CD8-positive, alpha-beta memory T cell (primary cell): ENCODE measurements at regions not wholly inside any gene's neighbourhood (a gene's known extent, or its start where the extent isn't known, plus 50 kb on each side); places are given as distances from the start of the nearest gene placed in this dataset.
"Not testable (repeated sequence)": the region's sequence is repeated elsewhere in the genome, so short reads cannot be mapped to it uniquely, and the experiment has no call there.

Source experiments
- CTCF ChIA-PET: fragments of 350-600 bp; sonication (Branson Sonifier 250); formaldehyde crosslinking; loops from one replicate; lab custom pipeline; 2021; ENCODE audit warnings: antibody characterized with exemption; lab: Charles Lee
- POLR2A ChIA-PET: fragments of 350-600 bp; sonication (Branson Sonifier 250); formaldehyde crosslinking; loops from one replicate; lab custom pipeline; 2021; ENCODE audit warnings: antibody characterized with exemption; lab: Charles Lee
- DNase-seq, 5 donors: peaks; one replicate each; pipeline versions ENCODE4 v3.0.0 to v3.0.0-alpha.2; 2020 to 2022; ENCODE audit warnings: mixed read lengths in 1 of 5
- H3K27ac ChIP-seq: one replicate; pipeline ENCODE4 v1.7.0; 2013; ENCODE audit warnings: low read depth, mild to moderate bottlenecking, low read length, moderate library complexity
- H3K27me3 ChIP-seq: 2 replicates; pipeline ENCODE4 v1.7.0; 2013; ENCODE audit warnings: low read length, mild to moderate bottlenecking; ENCODE audit not compliant: insufficient read depth, poor library complexity, severe bottlenecking
- H3K36me3 ChIP-seq: 2 replicates; pipeline ENCODE4 v1.7.0; 2013; ENCODE audit warnings: mild to moderate bottlenecking, low read length, moderate library complexity; ENCODE audit not compliant: insufficient read depth
- H3K4me1 ChIP-seq: 2 replicates; pipeline ENCODE4 v1.7.0; 2013; ENCODE audit warnings: mild to moderate bottlenecking, low read length, moderate library complexity; ENCODE audit not compliant: insufficient read depth
- H3K4me3 ChIP-seq: 2 replicates; pipeline ENCODE4 v1.7.0; 2013; ENCODE audit warnings: mild to moderate bottlenecking, low read length
- H3K9me3 ChIP-seq: 2 replicates; pipeline ENCODE4 v1.7.0; 2013; ENCODE audit warnings: mild to moderate bottlenecking, low read length
- H3K27ac Mint-ChIP-seq, 8 donors: one replicate each; pipeline ENCODE4 v1.8.0; 2020 to 2021; ENCODE audit warnings: mixed read lengths in 8 of 8, mild to moderate bottlenecking in 6 of 8, inconsistent platforms in 3 of 8, moderate library complexity in 3 of 8
- H3K27me3 Mint-ChIP-seq, 2 donors: one replicate each; pipeline ENCODE4 v1.8.0; 2020 to 2021; ENCODE audit warnings: mixed read lengths in 2 of 2, mild to moderate bottlenecking in 1 of 2, moderate library complexity in 1 of 2
- H3K36me3 Mint-ChIP-seq, 3 donors: one replicate each; pipeline ENCODE4 v1.8.0; 2020 to 2021; ENCODE audit warnings: mixed read lengths in 3 of 3, inconsistent platforms in 1 of 3, mild to moderate bottlenecking in 1 of 3
- H3K4me1 Mint-ChIP-seq, 3 donors: one replicate each; pipeline ENCODE4 v1.8.0; 2020 to 2021; ENCODE audit warnings: mixed read lengths in 3 of 3, inconsistent platforms in 1 of 3, mild to moderate bottlenecking in 1 of 3
- H3K4me3 Mint-ChIP-seq, 7 donors: one replicate each; pipeline ENCODE4 v1.8.0; 2020 to 2021; ENCODE audit warnings: mixed read lengths in 7 of 7, mild to moderate bottlenecking in 6 of 7, moderate library complexity in 4 of 7, inconsistent platforms in 2 of 7
- H3K9me3 Mint-ChIP-seq, 5 donors: one replicate each; pipeline ENCODE4 v1.8.0; 2020 to 2022; ENCODE audit warnings: mixed read lengths in 5 of 5, mild to moderate bottlenecking in 3 of 5, moderate library complexity in 2 of 5, inconsistent platforms in 1 of 5

- H3K27me3 Mint-ChIP-seq, result peaks cover 6 to 25% of the 10 kb centered on the region in 2 donors
- H3K36me3 ChIP-seq, result no peaks in the 10 kb centered on the region
- DNase-seq, result no peak
- POLR2A ChIA-PET, result no interaction called here
- no peak overlapping the region for H3K27ac ChIP-seq
- no peaks in the 10 kb centered on the region for H3K36me3 Mint-ChIP-seq
- H3K9me3 ChIP-seq, result no peaks in the 10 kb centered on the region
- H3K27ac Mint-ChIP-seq, result no peak overlapping the region
- H3K27me3 ChIP-seq, result no peaks in the 10 kb centered on the region
- CTCF ChIA-PET, result no interaction called here
- H3K4me1 Mint-ChIP-seq, result peaks cover 0 to 3% (median 3%) of the 10 kb centered on the region in 3 donors
- H3K4me1 ChIP-seq, result no peaks in the 10 kb centered on the region
- H3K4me3 Mint-ChIP-seq, result no peak overlapping the region
- no peaks in the 10 kb centered on the region for H3K9me3 Mint-ChIP-seq
- no peak overlapping the region for H3K4me3 ChIP-seq
These were observed 60.5 kb upstream of the PRR23C start for GRCh38 chr3:139105154-139105702.

DNA sequence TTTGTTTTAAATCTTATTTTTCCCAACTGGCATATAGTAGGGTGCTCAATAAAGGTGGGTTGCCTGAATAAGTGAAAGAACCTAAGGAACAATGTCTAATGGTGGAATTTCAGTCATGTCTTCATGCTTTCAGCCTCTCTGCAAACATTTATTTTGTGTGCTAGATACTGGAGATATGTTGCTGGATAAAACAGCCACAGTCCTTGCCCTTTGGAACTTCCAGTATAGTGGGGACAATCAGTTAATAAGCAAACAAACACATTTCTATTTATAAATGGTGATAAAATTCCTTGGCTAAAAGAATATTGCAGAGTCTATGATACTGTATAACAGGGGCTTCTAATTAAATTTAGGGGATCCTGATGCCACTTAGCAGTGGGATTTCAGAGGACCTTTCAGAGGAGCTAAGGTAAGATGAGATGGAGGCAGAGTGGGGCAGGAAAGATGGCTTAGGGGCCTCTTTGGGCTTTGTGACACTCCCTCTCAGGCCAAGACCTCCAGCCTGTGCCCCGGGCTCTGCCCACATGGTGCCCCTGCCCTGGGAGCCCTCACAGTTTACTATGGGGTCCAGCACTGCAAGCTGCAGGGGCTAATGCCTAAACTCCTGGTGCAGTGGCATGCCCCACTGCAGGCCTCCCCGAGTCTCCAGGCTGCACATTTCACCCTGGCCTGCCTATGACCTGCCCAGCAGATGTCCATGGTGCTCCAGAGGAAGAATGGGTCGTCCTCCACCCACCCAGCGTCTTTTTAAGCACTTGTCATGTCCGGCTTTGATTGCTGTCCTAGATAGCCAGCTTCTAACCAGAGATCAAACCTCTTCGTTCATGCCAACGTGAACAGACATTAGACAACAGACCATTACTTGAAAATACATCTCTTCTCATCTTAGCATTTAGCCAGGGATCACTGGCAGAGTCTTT lies 61.6 kb upstream of the PRR23C start:
- CTCF ChIA-PET, result no interaction called here
- Mint-ChIP-seq H3K4me3 (no peak overlapping the region), H3K9me3 (no peaks in the 10 kb centered on the region), H3K36me3 (no peaks in the 10 kb centered on the region), H3K4me1 (peaks cover 1 to 12% (median 9%) of the 10 kb centered on the region in 3 donors), H3K27me3 (peaks cover 6 to 21% of the 10 kb centered on the region in 2 donors), H3K27ac (no peak overlapping the region)
- Histone ChIP-seq H3K36me3 (no peaks in the 10 kb centered on the region), H3K27ac (no peak overlapping the region), H3K4me1 (no peaks in the 10 kb centered on the region), H3K27me3 (no peaks in the 10 kb centered on the region), H3K9me3 (no peaks in the 10 kb centered on the region), H3K4me3 (no peak overlapping the region)
- DNase-seq, result no peak
- POLR2A ChIA-PET, result no interaction called here

- Histone ChIP-seq H3K4me3 (no peak overlapping the region), H3K27me3 (no peaks in the 10 kb centered on the region), H3K27ac (no peak overlapping the region), H3K36me3 (no peaks in the 10 kb centered on the region), H3K4me1 (no peaks in the 10 kb centered on the region), H3K9me3 (no peaks in the 10 kb centered on the region)
- Mint-ChIP-seq H3K36me3 (no peaks in the 10 kb centered on the region), H3K27me3 (peaks cover 9 to 21% of the 10 kb centered on the region in 2 donors), H3K9me3 (no peaks in the 10 kb centered on the region), H3K27ac (no peak overlapping the region), H3K4me1 (peaks cover 8 to 22% (median 20%) of the 10 kb centered on the region in 3 donors), H3K4me3 (peak overlapping the region in 1 of 7 donors; percentile 29)
- no peak for DNase-seq
- ChIA-PET POLR2A (no interaction called here), CTCF (no interaction called here)
These were observed 62.9 kb upstream of the PRR23C start for GRCh38 chr3:139107424-139108252.

DNA sequence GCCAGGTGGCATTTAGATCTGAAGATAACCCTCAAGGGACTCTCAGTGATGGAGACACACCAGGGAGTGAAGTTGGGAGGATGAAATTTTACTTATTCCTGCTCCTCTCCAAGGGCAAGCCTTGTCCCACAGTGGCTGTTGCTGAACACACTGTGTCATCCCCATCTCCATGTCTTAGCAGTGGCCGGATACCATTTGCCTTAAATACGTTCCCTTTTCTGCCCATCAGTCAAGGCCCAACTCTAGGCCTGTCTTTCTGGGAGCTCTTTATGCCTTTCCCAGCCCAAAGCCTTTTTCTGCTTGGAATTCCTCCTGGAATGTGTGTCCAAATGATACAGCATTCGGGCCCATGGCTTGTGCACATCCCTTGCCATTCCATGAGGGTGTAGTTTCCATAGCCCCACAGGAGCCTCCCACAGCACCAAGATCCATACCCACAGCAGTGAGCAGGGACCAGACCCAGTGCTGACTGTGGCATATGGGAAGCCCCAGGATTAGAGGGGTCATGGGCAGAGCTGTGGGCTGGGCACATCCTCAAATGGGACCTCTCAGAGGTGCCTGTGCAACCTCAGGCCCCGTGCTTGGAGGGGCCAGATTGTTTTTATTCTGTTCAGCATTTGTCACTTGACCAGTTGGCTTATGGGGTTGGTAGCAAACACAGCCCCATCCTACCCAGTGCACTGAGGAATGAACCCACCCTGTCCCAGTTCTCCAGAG lies 63.7 kb upstream of the PRR23C start:
- no peaks in the 10 kb centered on the region for H3K9me3 Mint-ChIP-seq
- DNase-seq, result no peak
- CTCF ChIA-PET, result no interaction called here
- Histone ChIP-seq H3K9me3 (no peaks in the 10 kb centered on the region), H3K27me3 (no peaks in the 10 kb centered on the region), H3K36me3 (no peaks in the 10 kb centered on the region), H3K27ac (no peak overlapping the region), H3K4me1 (no peaks in the 10 kb centered on the region), H3K4me3 (no peak overlapping the region)
- no peak overlapping the region for H3K27ac Mint-ChIP-seq
- H3K27me3 Mint-ChIP-seq, result peaks cover 8 to 24% of the 10 kb centered on the region in 2 donors
- no peaks in the 10 kb centered on the region for H3K36me3 Mint-ChIP-seq
- H3K4me1 Mint-ChIP-seq, result peaks cover 8 to 22% (median 20%) of the 10 kb centered on the region in 3 donors
- H3K4me3 Mint-ChIP-seq, result no peak overlapping the region
- POLR2A ChIA-PET, result no interaction called here

GRCh38 chr3:139109271-139109670 lies 64.6 kb upstream of the PRR23C start:
- CTCF ChIA-PET, result no interaction called here
- Mint-ChIP-seq H3K27me3 (peaks cover 7 to 24% of the 10 kb centered on the region in 2 donors), H3K9me3 (no peaks in the 10 kb centered on the region), H3K4me3 (no peak overlapping the region), H3K27ac (no peak overlapping the region), H3K4me1 (peaks cover 8 to 22% (median 20%) of the 10 kb centered on the region in 3 donors), H3K36me3 (no peaks in the 10 kb centered on the region)
- no peaks in the 10 kb centered on the region for H3K36me3 ChIP-seq
- POLR2A ChIA-PET, result no interaction called here
- no peak for DNase-seq
- no peak overlapping the region for H3K4me3 ChIP-seq
- no peak overlapping the region for H3K27ac ChIP-seq
- no peaks in the 10 kb centered on the region for H3K4me1 ChIP-seq
- no peaks in the 10 kb centered on the region for H3K9me3 ChIP-seq
- H3K27me3 ChIP-seq, result no peaks in the 10 kb centered on the region

DNA sequence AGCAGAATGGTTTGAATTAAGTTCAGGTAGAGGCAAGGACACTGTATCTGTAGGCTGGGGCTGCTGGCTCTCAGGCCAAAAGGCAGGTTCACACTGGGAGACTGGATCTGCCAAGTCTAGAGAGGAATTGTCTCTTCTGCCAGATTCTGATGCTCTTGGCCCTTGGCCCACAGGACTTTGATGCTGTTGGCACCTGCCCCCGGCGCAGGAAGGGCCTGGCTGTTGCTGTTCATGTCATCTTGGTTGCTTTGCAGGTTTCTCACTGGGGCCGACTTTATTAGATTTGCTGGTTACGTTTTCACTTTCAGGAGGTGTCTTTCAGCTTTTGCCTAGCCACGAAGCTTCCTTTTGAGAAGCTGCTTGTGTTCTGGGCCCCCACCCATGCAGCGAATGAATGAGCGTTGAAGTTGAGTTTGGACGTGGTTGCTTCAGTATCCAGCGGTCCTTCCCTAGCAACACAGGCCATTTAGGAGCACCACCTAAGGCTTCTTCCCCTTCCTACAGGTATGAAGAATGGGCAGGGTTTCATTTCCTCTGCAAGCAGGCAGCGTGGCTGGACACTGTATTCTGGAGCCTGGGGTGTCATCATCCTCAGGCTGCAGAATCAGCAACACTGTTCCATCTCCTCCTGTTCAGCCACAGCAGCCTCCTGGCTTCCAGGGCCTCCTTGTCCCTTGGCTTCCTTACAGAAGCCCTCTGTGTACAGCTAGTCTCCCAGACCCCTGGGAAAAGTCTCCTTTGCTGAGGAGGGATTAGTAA lies 65.6 kb upstream of the PRR23C start:
- Histone ChIP-seq H3K4me3 (no peak overlapping the region), H3K27ac (no peak overlapping the region), H3K27me3 (no peaks in the 10 kb centered on the region), H3K36me3 (no peaks in the 10 kb centered on the region), H3K9me3 (no peaks in the 10 kb centered on the region), H3K4me1 (no peaks in the 10 kb centered on the region)
- no peak for DNase-seq
- Mint-ChIP-seq H3K27me3 (peaks cover 7 to 24% of the 10 kb centered on the region in 2 donors), H3K9me3 (no peaks in the 10 kb centered on the region), H3K27ac (peak overlapping the region in 1 of 8 donors; percentile 11), H3K4me1 (peaks cover 8 to 22% (median 20%) of the 10 kb centered on the region in 3 donors), H3K4me3 (peak overlapping the region in 2 of 7 donors; percentile 27 to 51), H3K36me3 (no peaks in the 10 kb centered on the region)
- ChIA-PET POLR2A (no interaction called here), CTCF (no interaction called here)

DNA sequence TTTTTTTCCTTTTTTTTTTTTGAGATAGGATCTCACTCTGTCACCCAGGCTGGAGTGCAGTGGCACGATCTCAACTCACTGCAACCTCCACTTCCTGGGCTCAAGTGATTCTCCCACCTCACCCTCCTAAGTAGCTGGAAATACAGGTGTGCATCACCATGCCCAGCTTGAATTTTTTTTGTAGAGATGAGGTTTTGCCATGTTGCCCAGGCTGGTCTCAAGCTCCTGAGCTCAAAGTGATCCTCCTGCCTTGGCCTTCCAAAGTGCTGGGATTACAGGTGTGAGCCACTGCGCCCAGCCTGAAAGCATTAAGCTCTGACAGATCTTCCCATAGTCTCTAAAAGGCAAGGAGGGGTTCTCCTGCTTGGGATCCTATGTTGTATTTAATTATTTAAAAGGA lies 66.2 kb upstream of the PRR23C start:
- H3K27ac ChIP-seq, H3K36me3 Mint-ChIP-seq, H3K4me3 ChIP-seq, H3K9me3 Mint-ChIP-seq, DNase-seq, H3K27me3 ChIP-seq, H3K36me3 ChIP-seq, H3K9me3 ChIP-seq, POLR2A ChIA-PET, H3K4me1 ChIP-seq, H3K4me3 Mint-ChIP-seq: not testable (repeated sequence)
- peaks cover 8 to 22% (median 20%) of the 10 kb centered on the region in 3 donors for H3K4me1 Mint-ChIP-seq
- peak overlapping the region in 1 of 8 donors; percentile 47 for H3K27ac Mint-ChIP-seq
- peaks cover 7 to 24% of the 10 kb centered on the region in 2 donors for H3K27me3 Mint-ChIP-seq
- CTCF ChIA-PET, result interaction anchor here (1.3 to 3.2 kb wide), 2 partner anchors 21 to 218 kb away, joined by 3 to 12 read pairs; no protein-coding TSS in a partner anchor
